ENCODE measurements at regions not wholly inside any gene's neighbourhood (a gene's known extent, or its start where the extent isn't known, plus 50 kb on each side); places are given as distances from the start of the nearest gene placed in this dataset.

GRCh38 chr2:2570871-2571270 is 239.8 kb upstream of the MYT1L start:
- 25% methylated on average over 5 of the region's 5 CpGs for WGBS (ENCODE audit: insufficient coverage, insufficient replicate concordance, low lambda C conversion rate, missing lambda C conversion rate)
- no peak overlapping the region for H3K27ac ChIP-seq (ENCODE audit: control insufficient read depth, insufficient read depth)
- intact Hi-C loops (cut with micrococcal nuclease; ENCODE audit: unreplicated experiment): no loop called here

More at GRCh38 chr2:2570871-2571270, 239.8 kb upstream of the MYT1L start:
- FAIRE-seq: no peak
- Histone ChIP-seq H3K79me2 (ENCODE audit: control insufficient read depth, insufficient read depth, low read length) (no peaks in the 10 kb centered on the region), H3K9ac (ENCODE audit: control insufficient read depth, insufficient read depth, low read length) (no peak overlapping the region), H3K4me3 (no peak overlapping the region), H3K36me3 (ENCODE audit: control insufficient read depth in 2 of 2, insufficient read depth in 2 of 2, low read length in 1 of 2) (no peaks in the 10 kb centered on the region), H2AFZ (ENCODE audit: control insufficient read depth, low read depth, low read length) (no peak overlapping the region), H3K9me3 (replicated peaks; ENCODE audit: control insufficient read depth, insufficient read depth, low read length) (peaks cover 2% of the 10 kb centered on the region; the same call in 2 of the 3 replicates), H3K4me1 (ENCODE audit: control insufficient read depth, insufficient read depth, low read length) (no peaks in the 10 kb centered on the region), H4K20me1 (ENCODE audit: control insufficient read depth, insufficient read depth) (no peaks in the 10 kb centered on the region), H3K4me2 (ENCODE audit: control insufficient read depth, insufficient read depth) (no peak overlapping the region), H3K27me3 (replicated peaks in 1 of 2; ENCODE audit: control insufficient read depth in 2 of 2, insufficient read depth in 2 of 2, low read length in 1 of 2) (no peaks in the 10 kb centered on the region)
- no peak for ATAC-seq
- CTCF ChIA-PET: no interaction called here
- BruUV-seq (replicated peaks): no TSS peak
- POLR2A ChIA-PET: no interaction called here
- RAD21 ChIA-PET (ENCODE audit: unreplicated experiment): no interaction called here
- TF ChIP-seq YY1 (IDR thresholded peaks at IDR 0.05; ENCODE audit: low read depth, low read length) (no peak), RFX5 (IDR thresholded peaks at IDR 0.05; ENCODE audit: low read depth, low read length) (no peak), TCF12 (IDR thresholded peaks at IDR 0.05; ENCODE audit: low read depth, low read length) (no peak), CREM (IDR thresholded peaks at IDR 0.05; ENCODE audit: low read depth) (no peak), FOXM1 (IDR thresholded peaks at IDR 0.05; ENCODE audit: low read depth, low read length) (no peak), PAX5 (IDR thresholded peaks at IDR 0.05; ENCODE audit: borderline replicate concordance, low read depth, low read length) (no peak), BCL11A (IDR thresholded peaks at IDR 0.05; ENCODE audit: low read depth, low read length) (no peak), SP1 (IDR thresholded peaks at IDR 0.05; ENCODE audit: low read depth, low read length) (no peak), RAD51 (IDR thresholded peaks at IDR 0.05) (no peak), CREB1 (IDR thresholded peaks at IDR 0.05; ENCODE audit: low read depth) (no peak)
- TF ChIP-seq, protein P1, sequence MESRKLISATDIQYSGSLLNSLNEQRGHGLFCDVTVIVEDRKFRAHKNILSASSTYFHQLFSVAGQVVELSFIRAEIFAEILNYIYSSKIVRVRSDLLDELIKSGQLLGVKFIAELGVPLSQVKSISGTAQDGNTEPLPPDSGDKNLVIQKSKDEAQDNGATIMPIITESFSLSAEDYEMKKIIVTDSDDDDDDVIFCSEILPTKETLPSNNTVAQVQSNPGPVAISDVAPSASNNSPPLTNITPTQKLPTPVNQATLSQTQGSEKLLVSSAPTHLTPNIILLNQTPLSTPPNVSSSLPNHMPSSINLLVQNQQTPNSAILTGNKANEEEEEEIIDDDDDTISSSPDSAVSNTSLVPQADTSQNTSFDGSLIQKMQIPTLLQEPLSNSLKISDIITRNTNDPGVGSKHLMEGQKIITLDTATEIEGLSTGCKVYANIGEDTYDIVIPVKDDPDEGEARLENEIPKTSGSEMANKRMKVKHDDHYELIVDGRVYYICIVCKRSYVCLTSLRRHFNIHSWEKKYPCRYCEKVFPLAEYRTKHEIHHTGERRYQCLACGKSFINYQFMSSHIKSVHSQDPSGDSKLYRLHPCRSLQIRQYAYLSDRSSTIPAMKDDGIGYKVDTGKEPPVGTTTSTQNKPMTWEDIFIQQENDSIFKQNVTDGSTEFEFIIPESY (IDR thresholded peaks at IDR 0.05): no peak
- TF ChIP-seq, protein P2, sequence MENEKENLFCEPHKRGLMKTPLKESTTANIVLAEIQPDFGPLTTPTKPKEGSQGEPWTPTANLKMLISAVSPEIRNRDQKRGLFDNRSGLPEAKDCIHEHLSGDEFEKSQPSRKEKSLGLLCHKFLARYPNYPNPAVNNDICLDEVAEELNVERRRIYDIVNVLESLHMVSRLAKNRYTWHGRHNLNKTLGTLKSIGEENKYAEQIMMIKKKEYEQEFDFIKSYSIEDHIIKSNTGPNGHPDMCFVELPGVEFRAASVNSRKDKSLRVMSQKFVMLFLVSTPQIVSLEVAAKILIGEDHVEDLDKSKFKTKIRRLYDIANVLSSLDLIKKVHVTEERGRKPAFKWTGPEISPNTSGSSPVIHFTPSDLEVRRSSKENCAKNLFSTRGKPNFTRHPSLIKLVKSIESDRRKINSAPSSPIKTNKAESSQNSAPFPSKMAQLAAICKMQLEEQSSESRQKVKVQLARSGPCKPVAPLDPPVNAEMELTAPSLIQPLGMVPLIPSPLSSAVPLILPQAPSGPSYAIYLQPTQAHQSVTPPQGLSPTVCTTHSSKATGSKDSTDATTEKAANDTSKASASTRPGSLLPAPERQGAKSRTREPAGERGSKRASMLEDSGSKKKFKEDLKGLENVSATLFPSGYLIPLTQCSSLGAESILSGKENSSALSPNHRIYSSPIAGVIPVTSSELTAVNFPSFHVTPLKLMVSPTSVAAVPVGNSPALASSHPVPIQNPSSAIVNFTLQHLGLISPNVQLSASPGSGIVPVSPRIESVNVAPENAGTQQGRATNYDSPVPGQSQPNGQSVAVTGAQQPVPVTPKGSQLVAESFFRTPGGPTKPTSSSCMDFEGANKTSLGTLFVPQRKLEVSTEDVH (IDR thresholded peaks at IDR 0.05; ENCODE audit: low read depth, partially characterized antibody): no peak
- in situ Hi-C loops (cut with MboI): no loop called here
- SMC1A ChIA-PET (ENCODE audit: uncharacterized antibody, unreplicated experiment): no interaction called here
- no peak for DNase-seq (ENCODE audit: low read depth, low spot score)

All from GM12878 (cell line).